H1 (cell line): ENCODE measurements at regions not wholly inside any gene's neighbourhood (a gene's known extent, or its start where the extent isn't known, plus 50 kb on each side); places are given as distances from the start of the nearest gene placed in this dataset.

Experiments
- TF ChIP-seq, protein P1 (sequence below): fragments of 300-600 bp; sonication (generic); IDR thresholded peaks from 2 replicates; pipeline ENCODE4 v1.7.1; 2012; ENCODE audit warnings: low read length, moderate library complexity, mild to moderate bottlenecking, inconsistent platforms; ENCODE audit not compliant: insufficient replicate concordance

DNA sequence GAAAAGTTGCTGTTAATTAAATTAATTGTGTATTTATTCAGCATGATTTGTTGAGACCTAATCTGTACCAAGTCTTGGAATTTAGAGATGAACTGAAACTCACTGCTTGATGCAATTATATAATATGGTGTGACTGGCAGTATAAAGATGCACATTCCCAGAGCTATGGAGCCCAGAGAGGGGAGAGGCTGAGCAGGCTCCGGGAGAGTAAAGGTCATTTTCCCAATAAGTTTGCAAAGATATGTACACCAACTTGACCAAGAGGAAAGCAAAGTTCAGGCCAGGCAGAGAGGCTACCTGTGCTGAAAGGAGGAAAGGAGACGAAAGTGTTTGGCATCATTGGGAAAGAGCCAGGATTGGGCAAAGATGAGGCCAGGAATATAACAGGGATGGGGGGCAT lies 271.7 kb upstream of the KLF4 start (continued):
- TF ChIP-seq, protein P1, sequence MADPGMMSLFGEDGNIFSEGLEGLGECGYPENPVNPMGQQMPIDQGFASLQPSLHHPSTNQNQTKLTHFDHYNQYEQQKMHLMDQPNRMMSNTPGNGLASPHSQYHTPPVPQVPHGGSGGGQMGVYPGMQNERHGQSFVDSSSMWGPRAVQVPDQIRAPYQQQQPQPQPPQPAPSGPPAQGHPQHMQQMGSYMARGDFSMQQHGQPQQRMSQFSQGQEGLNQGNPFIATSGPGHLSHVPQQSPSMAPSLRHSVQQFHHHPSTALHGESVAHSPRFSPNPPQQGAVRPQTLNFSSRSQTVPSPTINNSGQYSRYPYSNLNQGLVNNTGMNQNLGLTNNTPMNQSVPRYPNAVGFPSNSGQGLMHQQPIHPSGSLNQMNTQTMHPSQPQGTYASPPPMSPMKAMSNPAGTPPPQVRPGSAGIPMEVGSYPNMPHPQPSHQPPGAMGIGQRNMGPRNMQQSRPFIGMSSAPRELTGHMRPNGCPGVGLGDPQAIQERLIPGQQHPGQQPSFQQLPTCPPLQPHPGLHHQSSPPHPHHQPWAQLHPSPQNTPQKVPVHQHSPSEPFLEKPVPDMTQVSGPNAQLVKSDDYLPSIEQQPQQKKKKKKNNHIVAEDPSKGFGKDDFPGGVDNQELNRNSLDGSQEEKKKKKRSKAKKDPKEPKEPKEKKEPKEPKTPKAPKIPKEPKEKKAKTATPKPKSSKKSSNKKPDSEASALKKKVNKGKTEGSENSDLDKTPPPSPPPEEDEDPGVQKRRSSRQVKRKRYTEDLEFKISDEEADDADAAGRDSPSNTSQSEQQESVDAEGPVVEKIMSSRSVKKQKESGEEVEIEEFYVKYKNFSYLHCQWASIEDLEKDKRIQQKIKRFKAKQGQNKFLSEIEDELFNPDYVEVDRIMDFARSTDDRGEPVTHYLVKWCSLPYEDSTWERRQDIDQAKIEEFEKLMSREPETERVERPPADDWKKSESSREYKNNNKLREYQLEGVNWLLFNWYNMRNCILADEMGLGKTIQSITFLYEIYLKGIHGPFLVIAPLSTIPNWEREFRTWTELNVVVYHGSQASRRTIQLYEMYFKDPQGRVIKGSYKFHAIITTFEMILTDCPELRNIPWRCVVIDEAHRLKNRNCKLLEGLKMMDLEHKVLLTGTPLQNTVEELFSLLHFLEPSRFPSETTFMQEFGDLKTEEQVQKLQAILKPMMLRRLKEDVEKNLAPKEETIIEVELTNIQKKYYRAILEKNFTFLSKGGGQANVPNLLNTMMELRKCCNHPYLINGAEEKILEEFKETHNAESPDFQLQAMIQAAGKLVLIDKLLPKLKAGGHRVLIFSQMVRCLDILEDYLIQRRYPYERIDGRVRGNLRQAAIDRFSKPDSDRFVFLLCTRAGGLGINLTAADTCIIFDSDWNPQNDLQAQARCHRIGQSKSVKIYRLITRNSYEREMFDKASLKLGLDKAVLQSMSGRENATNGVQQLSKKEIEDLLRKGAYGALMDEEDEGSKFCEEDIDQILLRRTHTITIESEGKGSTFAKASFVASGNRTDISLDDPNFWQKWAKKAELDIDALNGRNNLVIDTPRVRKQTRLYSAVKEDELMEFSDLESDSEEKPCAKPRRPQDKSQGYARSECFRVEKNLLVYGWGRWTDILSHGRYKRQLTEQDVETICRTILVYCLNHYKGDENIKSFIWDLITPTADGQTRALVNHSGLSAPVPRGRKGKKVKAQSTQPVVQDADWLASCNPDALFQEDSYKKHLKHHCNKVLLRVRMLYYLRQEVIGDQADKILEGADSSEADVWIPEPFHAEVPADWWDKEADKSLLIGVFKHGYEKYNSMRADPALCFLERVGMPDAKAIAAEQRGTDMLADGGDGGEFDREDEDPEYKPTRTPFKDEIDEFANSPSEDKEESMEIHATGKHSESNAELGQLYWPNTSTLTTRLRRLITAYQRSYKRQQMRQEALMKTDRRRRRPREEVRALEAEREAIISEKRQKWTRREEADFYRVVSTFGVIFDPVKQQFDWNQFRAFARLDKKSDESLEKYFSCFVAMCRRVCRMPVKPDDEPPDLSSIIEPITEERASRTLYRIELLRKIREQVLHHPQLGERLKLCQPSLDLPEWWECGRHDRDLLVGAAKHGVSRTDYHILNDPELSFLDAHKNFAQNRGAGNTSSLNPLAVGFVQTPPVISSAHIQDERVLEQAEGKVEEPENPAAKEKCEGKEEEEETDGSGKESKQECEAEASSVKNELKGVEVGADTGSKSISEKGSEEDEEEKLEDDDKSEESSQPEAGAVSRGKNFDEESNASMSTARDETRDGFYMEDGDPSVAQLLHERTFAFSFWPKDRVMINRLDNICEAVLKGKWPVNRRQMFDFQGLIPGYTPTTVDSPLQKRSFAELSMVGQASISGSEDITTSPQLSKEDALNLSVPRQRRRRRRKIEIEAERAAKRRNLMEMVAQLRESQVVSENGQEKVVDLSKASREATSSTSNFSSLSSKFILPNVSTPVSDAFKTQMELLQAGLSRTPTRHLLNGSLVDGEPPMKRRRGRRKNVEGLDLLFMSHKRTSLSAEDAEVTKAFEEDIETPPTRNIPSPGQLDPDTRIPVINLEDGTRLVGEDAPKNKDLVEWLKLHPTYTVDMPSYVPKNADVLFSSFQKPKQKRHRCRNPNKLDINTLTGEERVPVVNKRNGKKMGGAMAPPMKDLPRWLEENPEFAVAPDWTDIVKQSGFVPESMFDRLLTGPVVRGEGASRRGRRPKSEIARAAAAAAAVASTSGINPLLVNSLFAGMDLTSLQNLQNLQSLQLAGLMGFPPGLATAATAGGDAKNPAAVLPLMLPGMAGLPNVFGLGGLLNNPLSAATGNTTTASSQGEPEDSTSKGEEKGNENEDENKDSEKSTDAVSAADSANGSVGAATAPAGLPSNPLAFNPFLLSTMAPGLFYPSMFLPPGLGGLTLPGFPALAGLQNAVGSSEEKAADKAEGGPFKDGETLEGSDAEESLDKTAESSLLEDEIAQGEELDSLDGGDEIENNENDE: no peak
